ENCODE measurements at regions not wholly inside any gene's neighbourhood (a gene's known extent, or its start where the extent isn't known, plus 50 kb on each side); places are given as distances from the start of the nearest gene placed in this dataset.
A peak's percentile ranks its signal among the peaks of the same experiment; 100 is the strongest.

DNA sequence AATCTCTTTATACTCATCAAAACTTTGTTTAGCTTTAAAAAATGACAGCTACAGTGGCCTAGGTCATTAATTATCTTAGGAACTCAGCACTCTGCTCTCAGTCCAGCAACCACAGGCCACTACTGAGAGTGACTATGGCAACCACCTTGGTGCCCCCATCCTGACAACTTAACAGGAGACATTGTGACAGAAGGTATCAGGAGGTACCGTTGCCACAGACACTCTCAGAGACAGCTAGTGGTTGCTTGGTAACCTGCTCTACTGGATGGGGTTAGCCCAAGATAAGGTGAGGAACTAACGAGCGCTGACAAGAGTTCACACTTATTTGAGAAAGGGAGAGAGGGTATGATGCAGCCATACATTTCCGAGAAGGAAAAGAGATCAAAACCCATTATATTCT lies 76.1 kb upstream of the TFAP2D start:
- DNase-seq (ENCODE audit: low read depth): no peak

DNA sequence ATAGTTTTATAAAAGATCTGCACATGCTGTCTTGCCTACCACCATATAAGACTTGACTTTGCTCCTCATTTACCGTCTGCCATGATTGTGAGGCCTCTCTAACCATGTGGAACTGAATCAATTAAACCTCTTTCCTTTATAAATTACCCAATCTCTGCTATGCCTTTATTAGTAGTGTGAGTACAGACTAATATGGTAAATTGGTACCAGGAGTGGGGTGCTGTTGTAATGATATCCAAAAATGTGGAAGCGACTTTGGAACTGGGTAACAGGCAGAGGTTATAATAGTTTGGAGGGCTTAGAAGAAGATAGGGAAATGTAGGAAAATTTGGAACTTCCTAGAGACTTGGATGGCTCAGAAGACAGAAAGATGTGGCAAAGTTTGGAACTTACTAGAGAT lies 64.2 kb upstream of the TFAP2D start:
- no peak for DNase-seq (ENCODE audit: low read depth)

DNA sequence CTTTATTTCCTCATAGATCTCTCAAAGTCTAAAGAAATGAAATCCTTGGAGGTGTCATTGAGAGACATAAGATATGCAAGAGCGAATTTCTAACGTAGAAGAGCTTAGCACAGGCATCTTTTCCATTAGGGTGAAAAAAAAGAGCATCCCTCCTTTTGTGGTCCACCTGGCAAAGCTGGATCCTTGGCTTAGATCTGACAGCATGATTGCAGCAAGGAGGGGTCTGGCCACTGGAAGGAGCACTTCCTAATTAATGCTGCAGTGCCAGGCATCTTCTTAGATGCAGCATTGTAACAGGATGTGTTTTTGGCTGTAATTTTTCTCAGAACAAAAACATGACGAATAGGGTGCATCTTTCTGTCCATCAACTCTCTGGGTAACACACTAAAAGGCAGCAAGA lies 60.1 kb upstream of the TFAP2D start:
- DNase-seq (ENCODE audit: low read depth): no peak

DNA sequence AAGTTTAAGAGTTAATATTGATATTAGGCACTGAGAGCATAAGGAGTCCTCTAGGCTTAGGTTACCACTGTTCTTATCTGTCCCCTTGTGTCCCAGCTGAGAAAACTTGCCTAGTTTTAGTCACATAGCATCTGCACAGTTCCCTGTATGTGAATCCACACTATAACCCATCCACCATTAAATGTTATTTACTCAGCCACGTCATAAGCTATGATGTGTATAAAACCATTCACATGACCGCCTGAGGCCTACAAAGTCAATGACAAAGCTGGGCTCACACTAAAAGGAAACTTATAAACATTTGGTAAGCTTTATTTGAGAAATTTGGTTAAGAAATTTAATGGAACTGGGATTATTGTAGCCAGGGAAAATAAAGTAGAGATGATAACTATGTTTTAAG lies 59.2 kb upstream of the TFAP2D start:
- no peak for DNase-seq (ENCODE audit: low read depth)

DNA sequence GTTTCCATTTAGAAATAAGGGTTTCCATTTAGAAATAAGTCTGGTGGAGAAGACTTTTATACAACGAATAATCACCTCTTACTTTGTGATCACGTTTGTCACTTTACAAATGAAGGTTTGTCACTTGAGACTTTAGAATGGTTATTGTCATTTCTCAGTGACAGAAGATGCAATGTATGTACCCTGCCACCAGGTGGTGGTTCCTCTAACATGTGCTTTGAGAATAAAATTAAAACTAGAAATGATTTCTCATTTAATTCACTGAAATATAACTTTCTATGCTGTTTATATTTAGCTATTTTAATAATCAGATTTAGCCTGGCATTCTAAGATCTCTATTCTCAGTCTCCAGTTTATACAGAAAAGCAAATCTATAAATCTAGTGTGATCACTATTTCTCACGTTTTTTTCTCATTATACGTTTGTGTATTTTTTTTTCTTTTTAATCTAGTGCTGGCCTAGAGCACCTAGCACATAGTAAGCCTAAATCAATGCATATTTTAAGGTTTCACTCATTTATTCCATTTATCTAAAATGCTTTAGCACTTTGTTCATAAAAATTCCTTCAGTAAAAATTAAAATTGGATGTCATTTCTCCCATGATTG lies 57.4 kb upstream of the TFAP2D start:
- DNase-seq (ENCODE audit: low read depth): peak; percentile 22

DNA sequence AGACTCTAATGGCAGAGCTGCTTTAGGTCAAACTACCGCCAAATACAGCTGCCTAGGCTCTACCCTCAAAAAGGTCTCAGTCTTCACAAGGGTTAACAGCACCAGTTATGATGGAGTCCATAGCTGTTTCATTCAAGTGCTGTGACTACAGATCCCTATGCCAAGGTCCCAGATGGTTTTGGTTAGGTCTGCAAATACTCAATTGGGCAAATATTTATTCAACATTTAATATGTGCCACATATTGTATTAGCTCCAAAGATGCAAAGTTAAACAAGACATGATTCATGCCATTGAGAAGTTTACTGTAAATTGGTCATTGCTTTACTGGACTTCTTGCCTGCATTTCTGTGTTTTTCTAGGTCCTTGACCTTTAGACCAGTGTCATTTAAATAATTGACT lies 55.8 kb upstream of the TFAP2D start:
- no peak for DNase-seq (ENCODE audit: low read depth)

DNA sequence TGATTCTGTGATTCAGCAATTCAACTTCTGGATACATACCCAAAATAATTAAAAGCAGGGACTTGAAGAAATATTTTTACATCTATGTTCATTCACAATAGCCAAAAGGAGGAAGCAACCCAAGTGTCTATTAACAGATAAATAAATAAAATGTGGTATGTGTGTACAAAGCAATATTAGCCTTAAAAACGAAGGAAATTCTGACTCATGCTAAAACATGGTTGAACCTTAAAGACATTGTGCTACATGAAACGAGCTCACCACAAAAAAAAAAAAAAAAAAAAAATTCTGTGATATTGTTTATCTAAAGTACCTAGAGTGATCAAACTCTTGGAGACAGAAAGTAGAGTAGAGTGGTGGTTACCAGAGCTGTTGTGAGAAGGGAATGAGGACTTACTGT lies 54.8 kb upstream of the TFAP2D start:
- no peak for DNase-seq (ENCODE audit: low read depth)

DNA sequence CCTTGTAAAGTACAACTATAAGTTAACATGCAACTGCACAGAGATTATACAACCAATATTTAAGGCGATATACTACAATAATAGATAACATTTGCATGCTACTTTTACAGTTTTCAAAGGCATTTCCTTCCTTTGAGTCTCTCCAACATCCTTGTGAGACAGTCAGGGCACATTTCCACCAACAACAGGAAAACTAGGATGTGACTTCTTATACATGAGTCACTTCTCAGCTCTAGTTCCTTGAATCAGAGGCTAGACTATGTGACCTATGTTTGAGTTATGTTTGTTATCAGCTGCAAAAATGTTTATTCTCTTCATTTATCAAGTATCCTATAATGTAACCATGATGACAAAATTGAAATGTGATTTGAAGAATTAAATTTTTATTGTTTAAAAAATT lies 51.7 kb upstream of the TFAP2D start:
- no peak for DNase-seq (ENCODE audit: low read depth)
